OCI-LY7 (cell line): ENCODE measurements at regions not wholly inside any gene's neighbourhood (a gene's known extent, or its start where the extent isn't known, plus 50 kb on each side); places are given as distances from the start of the nearest gene placed in this dataset.

Source experiments
- BruUV-seq: library from RNA; stranded (reverse); fragments of 400-500 nt; replicated peaks from 2 replicates; lab custom pipeline; 2021; lab: Mats Ljungman, UMichigan
- CTCF ChIA-PET: fragments of 300-600 bp; sonication (Branson Sonifier 250); formaldehyde crosslinking; loops from one replicate; lab custom pipeline; 2022; ENCODE audit warnings: antibody characterized with exemption; ENCODE audit not compliant: unreplicated experiment; lab: Charles Lee
- POLR2A ChIA-PET: fragments of 300-600 bp; sonication (Branson Sonifier 250); formaldehyde crosslinking; loops from one replicate; lab custom pipeline; 2022; ENCODE audit warnings: antibody characterized with exemption; lab: Charles Lee
- DNase-seq: peaks from one replicate; pipeline ENCODE4 v3.0.0-alpha.2; 2015; ENCODE audit warnings: low spot score
- H2AFZ ChIP-seq: fragments of 200-600 bp; sonication (generic), shearing (Covaris generic); 2 replicates; pipeline ENCODE4 v1.6.1; 2014; ENCODE audit warnings: mild to moderate bottlenecking, antibody characterized with exemption, low read length, moderate library complexity
- H3K27ac ChIP-seq: fragments of 200-600 bp; sonication (generic); 2 replicates; pipeline ENCODE4 v1.5.1; 2014; ENCODE audit warnings: mixed run types, low read depth, mild to moderate bottlenecking, moderate library complexity, low read length, inconsistent platforms; ENCODE audit not compliant: poor library complexity, severe bottlenecking
- H3K36me3 ChIP-seq: fragments of 200-600 bp; sonication (generic); 2 replicates; pipeline ENCODE4 v1.6.1; 2014; ENCODE audit warnings: mild to moderate bottlenecking, antibody characterized with exemption, low read length, moderate library complexity, mixed read lengths; ENCODE audit not compliant: insufficient read depth
- H3K4me1 ChIP-seq: fragments of 200-600 bp; sonication (generic); 2 replicates; pipeline ENCODE4 v1.5.1; 2014; ENCODE audit warnings: mild to moderate bottlenecking, low read length; ENCODE audit not compliant: insufficient read depth, poor library complexity, severe bottlenecking
- H3K4me2 ChIP-seq: fragments of 200-600 bp; sonication (generic); 2 replicates; pipeline ENCODE4 v1.6.1; 2014; ENCODE audit warnings: mild to moderate bottlenecking, low read length
- H3K4me3 ChIP-seq: fragments of 200-600 bp; sonication (generic); 2 replicates; pipeline ENCODE4 v1.5.1; 2014; ENCODE audit warnings: mild to moderate bottlenecking, low read depth, low read length; ENCODE audit not compliant: poor library complexity, severe bottlenecking
- H3K79me2 ChIP-seq: fragments of 200-600 bp; sonication (generic); 2 replicates; pipeline ENCODE4 v1.6.1; 2016; ENCODE audit warnings: low read depth, mild to moderate bottlenecking, low read length, moderate library complexity, mixed read lengths; ENCODE audit not compliant: insufficient read depth
- H3K9me2 ChIP-seq: fragments of 200-600 bp; sonication (generic); 2 replicates; pipeline ENCODE4 v1.6.1; 2016; ENCODE audit warnings: mild to moderate bottlenecking, low read length, mixed read lengths; ENCODE audit not compliant: insufficient read depth
- H3K9me3 ChIP-seq: fragments of 200-600 bp; sonication (generic); 2 replicates; pipeline ENCODE4 v1.6.1; 2014; ENCODE audit warnings: mild to moderate bottlenecking, mixed run types, low read length, mixed read lengths
- H4K20me1 ChIP-seq: fragments of 200-600 bp; sonication (generic); 2 replicates; pipeline ENCODE4 v1.6.1; 2014; ENCODE audit warnings: mild to moderate bottlenecking, antibody characterized with exemption, low read length, moderate library complexity, mixed read lengths; ENCODE audit not compliant: insufficient read depth
- CTCF ChIP-seq: fragments of 200-600 bp; sonication (generic); conservative IDR thresholded peaks from 2 replicates; pipeline ENCODE4 v1.5.1; 2014; ENCODE audit warnings: mild to moderate bottlenecking, antibody characterized with exemption, low read length, moderate library complexity, mixed read lengths
- EZH2phosphoT487 ChIP-seq: fragments of 200-600 bp; sonication (generic); IDR thresholded peaks from 2 replicates; pipeline ENCODE4 v1.6.1; 2018; ENCODE audit warnings: low read depth, borderline replicate concordance, mild to moderate bottlenecking, mixed run types, antibody characterized with exemption, low read length, moderate library complexity, mixed read lengths
- intact Hi-C: fragments of 100-400 bp; cut with micrococcal nuclease; formaldehyde crosslinking; loops from one replicate; pipeline ENCODE4 v1.10.0; 2022; ENCODE audit not compliant: unreplicated experiment

GRCh38 chr14:65198346-65198745 lies 96.0 kb upstream of the MAX start:
- Histone ChIP-seq H3K79me2 (no peaks in the 10 kb centered on the region), H3K36me3 (0 out of 2 replicates have a peak, but pooled peaks cover 7% of the 10 kb centered on the region), H3K4me2 (no peak overlapping the region), H2AFZ (no peak overlapping the region), H3K9me2 (no peaks in the 10 kb centered on the region), H4K20me1 (no peaks in the 10 kb centered on the region), H3K4me3 (no peak overlapping the region), H3K4me1 (peaks cover 58% of the 10 kb centered on the region), H3K27ac (no peak overlapping the region), H3K9me3 (peaks cover 12% of the 10 kb centered on the region)
- CTCF ChIA-PET, result no interaction called here
- no peak for DNase-seq
- POLR2A ChIA-PET, result interaction anchor here (5.4 kb wide), 1 partner anchor 8 kb away, joined by 42 read pairs; no protein-coding TSS in a partner anchor
- TF ChIP-seq EZH2phosphoT487, result no peak
- no peak for TF ChIP-seq CTCF
- no TSS peak for BruUV-seq
- intact Hi-C loops, result no loop called here

GRCh38 chr14:65200454-65200853 lies 98.1 kb upstream of the MAX start:
- Histone ChIP-seq H3K4me1 (peaks cover 61% of the 10 kb centered on the region), H3K79me2 (no peaks in the 10 kb centered on the region), H3K4me3 (no peak overlapping the region), H3K27ac (no peak overlapping the region), H3K9me2 (no peaks in the 10 kb centered on the region), H4K20me1 (no peaks in the 10 kb centered on the region), H2AFZ (no peak overlapping the region), H3K4me2 (no peak overlapping the region), H3K36me3 (0 out of 2 replicates have a peak, but pooled peaks cover 7% of the 10 kb centered on the region), H3K9me3 (peaks cover 12% of the 10 kb centered on the region)
- no TSS peak for BruUV-seq
- POLR2A ChIA-PET, result interaction anchor here (1.4 to 1.6 kb wide), 2 partner anchors 13 to 39 kb away, joined by 5 to 6 read pairs; no protein-coding TSS in a partner anchor
- intact Hi-C loops, result no loop called here
- no peak for TF ChIP-seq CTCF
- TF ChIP-seq EZH2phosphoT487, result no peak
- no peak for DNase-seq
- CTCF ChIA-PET, result no interaction called here

GRCh38 chr14:65203574-65203973 lies 101.3 kb upstream of the MAX start:
- no peak overlapping the region for H3K4me3 ChIP-seq
- no peak for TF ChIP-seq EZH2phosphoT487
- no peak for TF ChIP-seq CTCF
- H3K9me3 ChIP-seq, result peaks cover 12% of the 10 kb centered on the region
- DNase-seq, result no peak
- peaks cover 73% of the 10 kb centered on the region for H3K4me1 ChIP-seq
- no TSS peak for BruUV-seq
- POLR2A ChIA-PET, result interaction anchor here (1.1 to 2.3 kb wide), 3 partner anchors 9 to 79 kb away, joined by 3 to 8 read pairs (median 4); no protein-coding TSS in a partner anchor
- CTCF ChIA-PET, result interaction anchor here (1.7 kb wide), 1 partner anchor 23 kb away, joined by 4 read pairs; no protein-coding TSS in a partner anchor
- H3K79me2 ChIP-seq, result no peaks in the 10 kb centered on the region
- H2AFZ ChIP-seq, result no peak overlapping the region
- 0 out of 2 replicates have a peak, but pooled peaks cover 7% of the 10 kb centered on the region for H3K36me3 ChIP-seq
- H3K27ac ChIP-seq, result peak overlapping the region; percentile 97
- H3K9me2 ChIP-seq, result no peaks in the 10 kb centered on the region
- 0 out of 2 replicates have a peak overlapping the region, but pooled peaks have one; percentile 89 for H3K4me2 ChIP-seq
- intact Hi-C loops, result no loop called here
- H4K20me1 ChIP-seq, result no peaks in the 10 kb centered on the region
